SK-N-SH treated with all-trans-retinoic acid at 6 μM for 48 hours (cell line): ENCODE measurements at regions not wholly inside any gene's neighbourhood (a gene's known extent, or its start where the extent isn't known, plus 50 kb on each side); places are given as distances from the start of the nearest gene placed in this dataset.

ENCODE experiments used
- CREB5 ChIP-seq: fragments of 250-450 bp; sonication (Bioruptor Pico); IDR thresholded peaks from 2 replicates; pipeline ENCODE4 v1.5.1; 2020; ENCODE audit warnings: low read depth, mild to moderate bottlenecking, moderate library complexity
- CSDC2 ChIP-seq: fragments of 250-450 bp; sonication (Bioruptor Pico); IDR thresholded peaks from 2 replicates; pipeline ENCODE4 v1.5.0; 2020; ENCODE audit warnings: mild to moderate bottlenecking, moderate library complexity
- GLIS3 ChIP-seq: fragments of 250-450 bp; sonication (Bioruptor Pico); IDR thresholded peaks from 2 replicates; pipeline ENCODE4 v1.5.0; 2020; ENCODE audit warnings: mild to moderate bottlenecking, moderate library complexity
- PATZ1 ChIP-seq: fragments of 250-450 bp; sonication (Bioruptor Pico); IDR thresholded peaks from 2 replicates; pipeline ENCODE4 v1.8.0; 2020; ENCODE audit warnings: mild to moderate bottlenecking, moderate library complexity, borderline replicate concordance
- RARB ChIP-seq: fragments of 250-450 bp; sonication (Bioruptor Pico); IDR thresholded peaks from 2 replicates; pipeline ENCODE4 v1.8.0; 2021; ENCODE audit warnings: mild to moderate bottlenecking, moderate library complexity
- SNAI2 ChIP-seq: fragments of 250-450 bp; sonication (Bioruptor Pico); IDR thresholded peaks from 2 replicates; pipeline ENCODE4 v1.5.0; 2020; ENCODE audit warnings: mild to moderate bottlenecking, moderate library complexity
- TSHZ2 ChIP-seq: fragments of 250-450 bp; sonication (Bioruptor Pico); IDR thresholded peaks from 2 replicates; pipeline ENCODE4 v1.5.0; 2020; ENCODE audit warnings: mild to moderate bottlenecking, moderate library complexity
- ZFP3 ChIP-seq: fragments of 250-450 bp; sonication (Bioruptor Pico); IDR thresholded peaks from 2 replicates; pipeline ENCODE4 v1.5.0; 2020; ENCODE audit warnings: mild to moderate bottlenecking, moderate library complexity
- ZFP30 ChIP-seq: fragments of 450-650 bp; formaldehyde crosslinking; IDR thresholded peaks from 2 replicates; pipeline ENCODE4 v1.5.0; 2022; ENCODE audit warnings: mild to moderate bottlenecking, moderate library complexity
- ZNF565 ChIP-seq: fragments of 450-650 bp; formaldehyde crosslinking; conservative IDR thresholded peaks from 2 replicates; pipeline ENCODE4 v1.5.0; 2020; ENCODE audit warnings: low read depth, mild to moderate bottlenecking, moderate library complexity
- ZNF8 ChIP-seq: fragments of 450-650 bp; formaldehyde crosslinking; IDR thresholded peaks from 2 replicates; pipeline ENCODE4 v1.5.0; 2020; ENCODE audit warnings: mild to moderate bottlenecking, moderate library complexity

GRCh38 chr7:155144371-155144770 is 74.2 kb downstream of the HTR5A start:
- no peak for TF ChIP-seq TSHZ2 (CRISPR knock-in tag)
- TF ChIP-seq ZNF565 = no peak
- no peak for TF ChIP-seq SNAI2 (CRISPR knock-in tag)
- no peak for TF ChIP-seq CSDC2 (CRISPR knock-in tag)
- no peak for TF ChIP-seq PATZ1
- no peak for TF ChIP-seq ZFP30 (CRISPR knock-in tag)
- no peak for TF ChIP-seq CREB5 (CRISPR knock-in tag)
- no peak for TF ChIP-seq ZFP3 (CRISPR knock-in tag)
- TF ChIP-seq ZNF8 (CRISPR knock-in tag) = no peak
- no peak for TF ChIP-seq RARB
- no peak for TF ChIP-seq GLIS3
